ENCODE measurements at regions not wholly inside any gene's neighbourhood (a gene's known extent, or its start where the extent isn't known, plus 50 kb on each side); places are given as distances from the start of the nearest gene placed in this dataset.
"Not testable (repeated sequence)": the region's sequence is repeated elsewhere in the genome, so short reads cannot be mapped to it uniquely, and the experiment has no call there.

DNA sequence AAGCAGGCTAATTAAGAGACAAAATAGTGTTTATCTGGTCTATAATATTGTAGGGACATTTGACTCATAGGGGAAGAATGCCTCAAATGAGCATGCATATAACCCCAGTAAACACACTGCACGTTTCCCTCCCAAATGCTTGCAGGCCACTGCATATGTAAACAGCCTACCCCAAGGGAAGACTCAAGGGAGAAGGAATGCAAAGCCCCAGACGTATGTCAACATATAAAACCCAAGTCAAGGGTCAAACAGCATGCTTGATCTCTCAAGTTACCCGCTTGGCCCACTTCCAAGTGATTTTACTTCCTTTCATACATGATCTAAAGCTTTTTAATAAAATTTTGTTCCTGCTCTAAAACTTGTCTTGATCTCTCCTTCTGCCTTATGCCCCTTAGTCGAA lies 1090.0 kb downstream of the OTOL1 start:
- H3K36me3 ChIP-seq, result no peaks in the 10 kb centered on the region
- no peak overlapping the region for H3K27ac ChIP-seq
- DNase-seq (ENCODE audit: extremely low spot score in 2 of 2), result no peak
- intact Hi-C loops (cut with DNase I), result no loop called here
- TF ChIP-seq, protein P1, sequence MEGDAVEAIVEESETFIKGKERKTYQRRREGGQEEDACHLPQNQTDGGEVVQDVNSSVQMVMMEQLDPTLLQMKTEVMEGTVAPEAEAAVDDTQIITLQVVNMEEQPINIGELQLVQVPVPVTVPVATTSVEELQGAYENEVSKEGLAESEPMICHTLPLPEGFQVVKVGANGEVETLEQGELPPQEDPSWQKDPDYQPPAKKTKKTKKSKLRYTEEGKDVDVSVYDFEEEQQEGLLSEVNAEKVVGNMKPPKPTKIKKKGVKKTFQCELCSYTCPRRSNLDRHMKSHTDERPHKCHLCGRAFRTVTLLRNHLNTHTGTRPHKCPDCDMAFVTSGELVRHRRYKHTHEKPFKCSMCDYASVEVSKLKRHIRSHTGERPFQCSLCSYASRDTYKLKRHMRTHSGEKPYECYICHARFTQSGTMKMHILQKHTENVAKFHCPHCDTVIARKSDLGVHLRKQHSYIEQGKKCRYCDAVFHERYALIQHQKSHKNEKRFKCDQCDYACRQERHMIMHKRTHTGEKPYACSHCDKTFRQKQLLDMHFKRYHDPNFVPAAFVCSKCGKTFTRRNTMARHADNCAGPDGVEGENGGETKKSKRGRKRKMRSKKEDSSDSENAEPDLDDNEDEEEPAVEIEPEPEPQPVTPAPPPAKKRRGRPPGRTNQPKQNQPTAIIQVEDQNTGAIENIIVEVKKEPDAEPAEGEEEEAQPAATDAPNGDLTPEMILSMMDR (IDR thresholded peaks at IDR 0.05), result no peak
- TF ChIP-seq POLR2A (IDR thresholded peaks at IDR 0.05) (no peak), POLR2AphosphoS5 (IDR thresholded peaks at IDR 0.05; ENCODE audit: insufficient read depth in 1 of 2, low read depth in 1 of 2) (no peak)
- no peaks in the 10 kb centered on the region for H3K27me3 ChIP-seq
- H3K9me3 ChIP-seq, result no peaks in the 10 kb centered on the region
- H3K4me3 ChIP-seq, result no peak overlapping the region
- no peaks in the 10 kb centered on the region for H3K4me1 ChIP-seq

DNA sequence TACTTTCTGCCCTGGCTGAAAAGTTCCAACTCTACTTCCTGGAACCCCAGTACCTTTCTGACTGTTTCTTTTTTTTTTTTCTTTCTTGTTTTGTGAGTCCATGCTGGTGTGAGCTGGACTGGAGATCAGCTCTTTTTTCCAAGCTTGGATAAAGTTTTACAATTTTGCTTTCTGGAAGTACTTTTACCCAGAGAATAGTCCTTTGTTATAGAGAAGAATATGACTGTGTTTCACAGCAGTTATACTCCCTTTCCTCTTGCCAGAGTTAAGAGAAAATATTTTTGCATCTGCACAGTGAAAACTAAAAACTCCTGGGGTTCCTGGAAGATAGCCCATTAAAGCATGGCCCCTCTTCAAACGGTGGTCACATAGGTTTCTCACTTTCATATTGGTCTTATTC lies 1100.6 kb downstream of the OTOL1 start:
- TF ChIP-seq POLR2A (IDR thresholded peaks at IDR 0.05) (no peak), POLR2AphosphoS5 (IDR thresholded peaks at IDR 0.05; ENCODE audit: insufficient read depth in 1 of 2, low read depth in 1 of 2) (no peak)
- TF ChIP-seq, protein P1 (IDR thresholded peaks at IDR 0.05), result no peak
- H3K4me1 ChIP-seq, result no peaks in the 10 kb centered on the region
- intact Hi-C loops (cut with DNase I), result no loop called here
- no peaks in the 10 kb centered on the region for H3K27me3 ChIP-seq
- no peak for DNase-seq (ENCODE audit: extremely low spot score in 2 of 2)
- no peak overlapping the region for H3K4me3 ChIP-seq
- H3K36me3 ChIP-seq, result no peaks in the 10 kb centered on the region
- no peaks in the 10 kb centered on the region for H3K9me3 ChIP-seq
- H3K27ac ChIP-seq, result no peak overlapping the region

DNA sequence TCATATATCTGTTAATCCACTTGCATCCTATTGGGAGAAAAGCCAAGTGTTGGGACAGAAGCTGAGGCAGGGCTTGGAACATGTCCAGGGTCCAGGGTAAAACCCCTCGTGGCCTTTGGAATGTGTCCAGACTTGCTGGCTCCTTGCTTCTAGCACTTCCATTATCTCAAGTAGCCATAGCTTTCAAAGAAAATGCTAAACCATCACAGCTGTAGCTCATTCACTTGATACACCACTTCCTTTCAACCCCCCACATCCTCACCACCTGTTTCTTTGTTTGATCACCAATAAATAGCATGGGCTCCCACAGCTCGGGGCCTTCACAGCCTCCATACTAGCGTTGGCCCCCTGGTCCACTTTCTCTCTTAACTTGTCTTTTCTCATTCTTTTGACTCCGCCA lies 1101.9 kb downstream of the OTOL1 start:
- intact Hi-C loops (cut with DNase I); H3K27me3 ChIP-seq; H3K27ac ChIP-seq; H3K4me3 ChIP-seq; H3K9me3 ChIP-seq; H3K36me3 ChIP-seq; DNase-seq (ENCODE audit: extremely low spot score in 2 of 2); H3K4me1 ChIP-seq: not testable (repeated sequence)

DNA sequence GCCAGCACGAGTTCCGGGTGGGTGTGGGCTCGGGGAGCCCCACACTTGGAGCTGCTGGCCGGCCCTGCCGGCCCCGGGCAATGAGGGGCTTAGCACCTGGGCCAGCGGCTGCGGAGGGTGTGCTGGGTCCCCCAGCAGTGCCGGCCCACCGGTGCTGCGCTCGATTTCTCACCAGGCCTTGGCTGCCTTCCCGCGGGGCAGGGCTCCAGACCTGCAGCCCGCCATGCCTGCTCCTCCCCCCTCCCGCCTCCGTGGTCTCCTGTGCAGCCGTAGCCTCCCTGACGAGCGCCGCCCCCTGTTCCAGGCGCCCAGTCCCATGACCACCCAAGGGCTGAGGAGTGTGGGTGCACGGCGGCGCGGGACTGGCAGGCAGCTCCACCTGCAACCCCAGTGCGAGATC lies 1103.1 kb downstream of the OTOL1 start:
- H3K4me1 ChIP-seq; intact Hi-C loops (cut with DNase I); DNase-seq (ENCODE audit: extremely low spot score in 2 of 2); H3K9me3 ChIP-seq; H3K27me3 ChIP-seq; H3K36me3 ChIP-seq; H3K27ac ChIP-seq; H3K4me3 ChIP-seq: not testable (repeated sequence)

DNA sequence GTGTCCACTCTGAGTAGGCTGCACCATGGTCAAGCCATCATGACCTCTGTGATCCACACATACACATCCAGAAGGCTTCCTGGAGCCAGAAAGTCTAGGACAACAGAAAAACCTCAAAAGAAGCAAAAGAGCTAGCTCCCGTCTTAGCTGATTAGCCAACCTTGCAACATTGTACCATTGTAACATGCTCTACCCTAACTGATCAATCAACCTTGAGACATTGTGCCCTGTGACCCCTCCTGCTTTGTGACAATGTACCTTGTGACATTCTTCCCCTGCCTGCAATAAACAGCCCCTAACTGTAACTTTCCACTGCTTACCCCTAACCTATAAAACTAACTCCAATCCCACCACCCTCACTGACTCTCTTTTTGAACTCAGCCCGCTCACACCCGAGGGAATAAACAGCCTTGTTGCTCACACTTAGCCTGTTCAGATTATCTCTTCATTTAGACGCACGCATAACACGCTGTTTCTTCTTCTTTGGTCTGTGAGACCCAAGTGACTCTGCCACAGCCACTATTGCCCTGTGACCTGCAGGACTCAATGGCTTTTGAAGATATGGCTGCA lies 1104.6 kb downstream of the OTOL1 start:
- no peaks in the 10 kb centered on the region for H3K36me3 ChIP-seq
- intact Hi-C loops (cut with DNase I), result no loop called here
- no peak for DNase-seq (ENCODE audit: extremely low spot score in 2 of 2)
- no peaks in the 10 kb centered on the region for H3K9me3 ChIP-seq
- H3K4me1 ChIP-seq, result no peaks in the 10 kb centered on the region
- no peak overlapping the region for H3K27ac ChIP-seq
- H3K27me3 ChIP-seq, result no peaks in the 10 kb centered on the region
- no peak overlapping the region for H3K4me3 ChIP-seq
- TF ChIP-seq POLR2AphosphoS5 (IDR thresholded peaks at IDR 0.05; ENCODE audit: insufficient read depth in 1 of 2, low read depth in 1 of 2) (no peak), POLR2A (IDR thresholded peaks at IDR 0.05) (no peak)
- TF ChIP-seq, protein P1 (IDR thresholded peaks at IDR 0.05), result no peak

DNA sequence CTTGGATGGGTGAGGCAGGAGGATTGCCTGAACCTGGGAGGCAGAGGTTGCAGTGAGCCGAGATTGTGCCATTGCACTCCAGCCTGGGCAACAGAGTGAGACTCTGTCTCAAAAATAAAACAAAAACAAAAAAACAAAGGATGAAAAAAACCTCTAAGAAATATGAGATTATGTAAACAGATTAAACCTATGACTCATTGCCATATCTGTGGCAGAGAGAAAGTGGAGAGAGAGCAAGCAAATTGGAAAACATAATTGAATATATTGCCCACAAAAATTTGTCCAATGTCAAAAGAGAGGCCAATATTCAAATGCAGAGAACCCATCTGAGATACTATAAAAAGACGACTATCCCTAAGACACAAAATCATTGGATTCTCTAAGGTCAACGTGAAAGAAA lies 1106.0 kb downstream of the OTOL1 start:
- no peaks in the 10 kb centered on the region for H3K9me3 ChIP-seq
- no peak overlapping the region for H3K27ac ChIP-seq
- intact Hi-C loops (cut with DNase I), result no loop called here
- DNase-seq (ENCODE audit: extremely low spot score in 2 of 2), result no peak
- no peak overlapping the region for H3K4me3 ChIP-seq
- no peaks in the 10 kb centered on the region for H3K4me1 ChIP-seq
- no peaks in the 10 kb centered on the region for H3K36me3 ChIP-seq
- TF ChIP-seq POLR2A (IDR thresholded peaks at IDR 0.05) (no peak), POLR2AphosphoS5 (IDR thresholded peaks at IDR 0.05; ENCODE audit: insufficient read depth in 1 of 2, low read depth in 1 of 2) (no peak)
- TF ChIP-seq, protein P1 (IDR thresholded peaks at IDR 0.05), result no peak
- H3K27me3 ChIP-seq, result no peaks in the 10 kb centered on the region
